GM23248 (cell line): ENCODE measurements at regions not wholly inside any gene's neighbourhood (a gene's known extent, or its start where the extent isn't known, plus 50 kb on each side); places are given as distances from the start of the nearest gene placed in this dataset.

ENCODE experiments used
- DNase-seq: peaks from one replicate; pipeline ENCODE4 v3.0.0-alpha.2; 2015
- H2AFZ ChIP-seq: fragments of 200-600 bp; sonication (generic); 2 replicates; pipeline ENCODE4 v1.6.1; 2016; ENCODE audit warnings: antibody characterized with exemption
- H3F3A ChIP-seq: fragments of 200-600 bp; sonication (generic); 2 replicates; pipeline ENCODE4 v1.6.1; 2016; ENCODE audit warnings: mild to moderate bottlenecking, antibody characterized with exemption, mixed run types; ENCODE audit not compliant: insufficient read depth
- H3K27ac ChIP-seq: fragments of 200-600 bp; sonication (generic); 2 replicates; pipeline ENCODE4 v1.5.1; 2016; ENCODE audit warnings: mild to moderate bottlenecking
- H3K27me3 ChIP-seq: fragments of 200-600 bp; sonication (generic); replicated peaks from 2 replicates; pipeline ENCODE4 v1.6.1; 2016; ENCODE audit warnings: mild to moderate bottlenecking; ENCODE audit not compliant: insufficient read depth
- H3K36me3 ChIP-seq: fragments of 200-600 bp; sonication (generic); 2 replicates; pipeline ENCODE4 v1.6.1; 2016; ENCODE audit warnings: low read depth, mild to moderate bottlenecking
- H3K4me1 ChIP-seq: fragments of 200-600 bp; sonication (generic); 2 replicates; pipeline ENCODE4 v1.6.1; 2016; ENCODE audit warnings: mild to moderate bottlenecking; ENCODE audit not compliant: insufficient read depth
- H3K4me2 ChIP-seq: fragments of 200-600 bp; sonication (generic); one replicate; pipeline ENCODE4 v1.6.1; 2016; ENCODE audit warnings: mild to moderate bottlenecking; ENCODE audit not compliant: unreplicated experiment
- H3K4me3 ChIP-seq: fragments of 200-600 bp; sonication (generic); 2 replicates; pipeline ENCODE4 v1.5.1; 2016; ENCODE audit warnings: mild to moderate bottlenecking
- H3K79me2 ChIP-seq: fragments of 200-600 bp; sonication (generic); 2 replicates; pipeline ENCODE4 v1.6.1; 2016; ENCODE audit warnings: mild to moderate bottlenecking; ENCODE audit not compliant: insufficient read depth
- H3K9ac ChIP-seq: fragments of 200-600 bp; sonication (generic); 2 replicates; pipeline ENCODE4 v1.6.1; 2016; ENCODE audit warnings: mild to moderate bottlenecking
- H3K9me2 ChIP-seq: fragments of 200-600 bp; sonication (generic); 2 replicates; pipeline ENCODE4 v1.6.1; 2016; ENCODE audit warnings: mixed run types, mild to moderate bottlenecking, moderate library complexity; ENCODE audit not compliant: insufficient read depth
- H3K9me3 ChIP-seq: fragments of 200-600 bp; sonication (generic); one replicate; pipeline ENCODE4 v1.6.1; 2017; ENCODE audit warnings: low read depth
- H4K20me1 ChIP-seq: fragments of 200-600 bp; sonication (generic); 2 replicates; pipeline ENCODE4 v1.6.0; 2016; ENCODE audit not compliant: insufficient read depth
- EZH2 ChIP-seq: fragments of 200-600 bp; sonication (generic); IDR thresholded peaks from 2 replicates; pipeline ENCODE4 v1.6.1; 2018; ENCODE audit warnings: antibody characterized with exemption, mild to moderate bottlenecking; ENCODE audit not compliant: insufficient read depth, poor library complexity, severe bottlenecking
- EZH2phosphoT487 ChIP-seq: fragments of 200-600 bp; sonication (generic); IDR thresholded peaks from 2 replicates; pipeline ENCODE4 v1.6.1; 2018; ENCODE audit warnings: antibody characterized with exemption, moderate library complexity, mild to moderate bottlenecking, low read depth; ENCODE audit not compliant: insufficient read depth
- WGBS, 2 experiments: methylation state at CpG; one replicate each; pipeline ENCODE4 v1.1.6; 2015 to 2017; ENCODE audit warnings: low lambda C conversion rate in 2 of 2, low coverage in 1 of 2; ENCODE audit errors: missing lambda C conversion rate in 2 of 2; 5-methylcytosine and 5-hydroxymethylcytosine counted together
- in situ Hi-C: fragments of 300-500 bp; cut with MboI; formaldehyde crosslinking; loops from 2 replicates; pipeline ENCODE4 v1.15.0; 2020

DNA sequence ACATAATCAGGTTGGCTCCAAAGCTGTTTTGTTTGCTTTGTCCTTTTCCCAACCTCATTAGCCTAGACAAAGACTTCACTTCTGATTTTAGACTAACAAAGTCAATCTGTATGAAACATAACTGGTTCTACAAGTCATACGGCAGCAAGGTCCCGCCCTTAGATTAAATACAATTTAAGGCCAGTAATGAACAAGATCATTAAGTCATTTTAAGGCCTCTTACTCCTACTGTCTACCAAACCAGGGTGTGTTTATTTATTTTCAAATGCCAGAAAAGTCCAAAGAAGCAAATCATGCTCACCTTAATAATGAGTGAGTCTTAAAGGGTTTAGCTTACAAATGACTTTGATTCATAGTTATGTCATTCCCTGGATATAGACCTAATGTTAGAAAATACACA, 148.4 kb upstream of the ACVR2A start:
- Histone ChIP-seq H3K4me3 (no peak overlapping the region), H3K4me2 (no peak overlapping the region), H3K9ac (no peak overlapping the region), H2AFZ (no peak overlapping the region), H3K27ac (no peak overlapping the region), H3K9me2 (no peaks in the 10 kb centered on the region), H3K9me3 (no peaks in the 10 kb centered on the region), H3K27me3 (peaks cover 14% of the 10 kb centered on the region; the same call in 1 of the 2 replicates), H4K20me1 (no peaks in the 10 kb centered on the region), H3K36me3 (no peaks in the 10 kb centered on the region), H3F3A (no peaks in the 10 kb centered on the region), H3K79me2 (no peaks in the 10 kb centered on the region), H3K4me1 (no peaks in the 10 kb centered on the region)
- TF ChIP-seq EZH2 (no peak), EZH2phosphoT487 (no peak)
- in situ Hi-C loops: no loop called here
- WGBS, 2 experiments: 62 to 64% methylated on average over 2 of the region's 2 CpGs
- DNase-seq: peak; percentile 10

DNA sequence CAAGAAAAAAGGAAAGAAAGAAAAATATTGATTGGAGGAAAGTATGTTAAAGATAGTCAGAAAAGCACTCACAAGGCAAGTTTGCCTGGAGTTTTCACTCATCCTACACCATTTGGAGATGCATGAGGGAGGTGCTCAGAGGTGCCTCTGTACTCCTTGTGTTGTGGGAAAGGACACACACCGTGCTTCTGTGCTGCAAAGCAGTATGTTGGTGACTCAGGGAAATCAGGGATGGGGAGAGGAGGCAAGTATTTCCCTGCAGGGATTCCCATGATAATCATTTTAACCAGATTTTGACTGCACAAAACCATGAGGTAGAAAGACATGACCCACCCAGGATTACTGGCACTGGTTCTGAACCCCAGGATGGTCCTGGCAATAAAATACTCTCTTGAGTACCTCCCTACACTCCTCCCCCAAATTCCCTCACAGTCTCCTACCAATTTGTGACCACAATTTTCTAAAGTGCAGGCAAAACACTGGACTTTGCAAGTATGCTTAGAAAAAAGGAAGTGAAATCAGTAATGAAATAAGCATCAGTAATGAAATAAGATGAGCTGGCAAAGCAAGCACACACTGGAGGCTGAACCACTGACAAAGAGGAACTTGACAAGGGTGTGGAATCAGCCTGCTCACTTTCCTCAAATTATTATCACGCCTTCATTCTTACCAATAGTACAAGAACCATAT, 155.5 kb upstream of the ACVR2A start:
- H3K27ac ChIP-seq: no peak overlapping the region
- peaks cover 10% of the 10 kb centered on the region for H3K27me3 ChIP-seq
- WGBS, 2 experiments: 16 to 21% methylated on average over 2 of the region's 2 CpGs
- H3K9me3 ChIP-seq: no peaks in the 10 kb centered on the region
- H3K4me3 ChIP-seq: no peak overlapping the region
- no peaks in the 10 kb centered on the region for H3K79me2 ChIP-seq
- H3K36me3 ChIP-seq: no peaks in the 10 kb centered on the region
- H3K9me2 ChIP-seq: no peaks in the 10 kb centered on the region
- H3F3A ChIP-seq: no peaks in the 10 kb centered on the region
- no peaks in the 10 kb centered on the region for H3K4me1 ChIP-seq
- H3K4me2 ChIP-seq: no peak overlapping the region
- in situ Hi-C loops: no loop called here
- no peak for DNase-seq
- TF ChIP-seq EZH2phosphoT487 (no peak), EZH2 (no peak)
- H2AFZ ChIP-seq: no peak overlapping the region
- H3K9ac ChIP-seq: no peak overlapping the region
- H4K20me1 ChIP-seq: no peaks in the 10 kb centered on the region

DNA sequence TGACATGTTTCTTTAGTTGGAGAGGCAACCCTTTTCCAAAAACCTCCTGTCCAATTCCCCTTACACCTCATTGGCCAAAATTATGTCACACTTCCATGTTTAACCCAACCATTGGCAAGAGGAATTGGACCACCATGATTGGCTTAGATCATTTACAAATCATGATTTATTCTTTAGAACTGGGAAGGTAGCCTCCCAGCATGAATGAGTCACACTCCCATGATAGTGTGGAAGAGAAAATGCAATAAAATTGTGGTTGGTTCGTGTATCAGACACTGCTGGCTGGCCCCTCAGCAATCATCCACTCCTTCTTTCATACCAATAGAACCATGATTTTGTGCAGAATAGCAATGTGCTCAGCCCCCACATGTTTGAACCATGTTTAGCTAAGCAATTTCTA, 156.6 kb upstream of the ACVR2A start:
- no peak overlapping the region for H3K4me3 ChIP-seq
- in situ Hi-C loops: no loop called here
- H3K79me2 ChIP-seq: no peaks in the 10 kb centered on the region
- H3K27me3 ChIP-seq: peaks cover 10% of the 10 kb centered on the region
- DNase-seq: no peak
- no peak for TF ChIP-seq EZH2
- no peak for TF ChIP-seq EZH2phosphoT487
- H3K27ac ChIP-seq: no peak overlapping the region
- H3K9me3 ChIP-seq: no peaks in the 10 kb centered on the region
- H3K9ac ChIP-seq: no peak overlapping the region
- H3K4me1 ChIP-seq: no peaks in the 10 kb centered on the region
- no peaks in the 10 kb centered on the region for H3F3A ChIP-seq
- H2AFZ ChIP-seq: no peak overlapping the region
- no peaks in the 10 kb centered on the region for H3K9me2 ChIP-seq
- H3K4me2 ChIP-seq: no peak overlapping the region
- 17 to 25% methylated on average over 1 of the region's 1 CpG for WGBS, 2 experiments
- H3K36me3 ChIP-seq: no peaks in the 10 kb centered on the region
- H4K20me1 ChIP-seq: no peaks in the 10 kb centered on the region

DNA sequence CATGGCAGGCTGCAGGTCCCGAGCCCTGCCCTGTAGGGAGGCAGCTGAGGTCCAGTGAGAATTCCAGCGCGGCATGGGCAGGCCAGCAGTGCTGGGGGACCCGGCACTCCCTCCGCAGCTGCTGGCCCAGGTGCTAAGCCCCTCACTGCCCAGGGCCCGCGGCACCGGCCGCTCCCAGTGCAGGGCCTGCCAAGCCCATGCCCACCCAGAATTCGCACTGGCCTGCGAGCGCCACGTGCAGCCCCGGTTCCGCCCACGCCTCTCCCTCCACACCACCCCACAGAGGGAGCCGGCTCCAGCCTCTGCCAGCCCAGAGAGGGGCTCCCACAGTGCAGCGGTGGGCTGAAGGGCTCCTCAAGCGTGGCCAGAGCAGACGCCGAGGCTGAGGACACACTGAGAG, 158.5 kb upstream of the ACVR2A start:
- WGBS, 2 experiments: 72 to 80% methylated on average over 17 to 21 of the region's 21 CpGs

More for the DNA sequence above, 158.5 kb upstream of the ACVR2A start:
- H3K4me3 ChIP-seq: no peak overlapping the region
- no peak for TF ChIP-seq EZH2phosphoT487
- no peak for TF ChIP-seq EZH2
- H3F3A ChIP-seq: no peaks in the 10 kb centered on the region
- H3K9ac ChIP-seq: no peak overlapping the region
- no peaks in the 10 kb centered on the region for H3K9me3 ChIP-seq
- H3K36me3 ChIP-seq: no peaks in the 10 kb centered on the region
- no peak overlapping the region for H3K27ac ChIP-seq
- H3K4me1 ChIP-seq: no peaks in the 10 kb centered on the region
- H2AFZ ChIP-seq: no peak overlapping the region
- H3K79me2 ChIP-seq: no peaks in the 10 kb centered on the region
- in situ Hi-C loops: no loop called here
- no peak overlapping the region for H3K4me2 ChIP-seq
- no peak for DNase-seq
- H3K27me3 ChIP-seq: peaks cover 9% of the 10 kb centered on the region
- H3K9me2 ChIP-seq: no peaks in the 10 kb centered on the region
- no peaks in the 10 kb centered on the region for H4K20me1 ChIP-seq
